HK-2 (cell line): ENCODE measurements at regions not wholly inside any gene's neighbourhood (a gene's known extent, or its start where the extent isn't known, plus 50 kb on each side); places are given as distances from the start of the nearest gene placed in this dataset.
"Not testable (repeated sequence)": the region's sequence is repeated elsewhere in the genome, so short reads cannot be mapped to it uniquely, and the experiment has no call there.

Source experiments
- DNase-seq: peaks from one replicate; pipeline ENCODE4 v3.0.0-alpha.2; 2018; ENCODE audit not compliant: unreplicated experiment

DNA sequence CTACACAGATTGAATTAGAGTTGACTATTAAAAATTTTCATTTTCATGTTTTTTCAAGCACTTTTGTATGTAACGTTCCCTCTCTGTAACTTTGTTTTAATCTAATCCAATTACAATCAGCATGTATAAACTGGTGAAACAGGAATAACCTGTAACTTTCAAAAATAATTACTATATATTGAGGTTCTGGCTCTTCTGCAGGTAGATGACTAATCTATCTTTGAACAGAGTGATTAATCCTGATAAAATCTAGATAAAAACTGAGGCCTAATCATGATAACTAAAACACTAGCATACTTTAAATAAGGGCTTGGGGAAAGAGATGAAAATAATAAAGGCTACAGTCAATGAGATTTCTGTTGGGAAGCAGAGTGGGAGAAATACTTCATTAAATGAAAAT is 101.6 kb upstream of the KCND2 start:
- DNase-seq: no peak

DNA sequence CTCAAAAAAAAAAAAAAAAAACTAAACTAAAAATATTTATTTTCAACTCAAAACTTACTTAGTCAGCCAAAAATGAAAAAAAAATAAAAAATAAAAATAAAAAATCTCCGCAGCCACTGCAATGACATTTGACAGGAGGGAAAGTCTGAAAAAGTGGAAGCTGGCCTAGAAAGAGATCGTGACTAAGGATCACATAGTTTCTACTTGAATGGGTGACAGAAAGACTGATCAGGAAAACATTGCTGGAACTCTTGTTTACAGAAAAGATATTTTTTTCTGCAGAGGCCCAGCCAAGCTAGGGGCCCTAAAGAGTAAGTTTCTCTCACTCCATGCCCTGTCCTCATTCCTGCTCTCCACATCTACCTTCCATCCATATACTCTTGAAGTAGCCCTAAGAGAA is 92.8 kb upstream of the KCND2 start:
- DNase-seq: no peak

DNA sequence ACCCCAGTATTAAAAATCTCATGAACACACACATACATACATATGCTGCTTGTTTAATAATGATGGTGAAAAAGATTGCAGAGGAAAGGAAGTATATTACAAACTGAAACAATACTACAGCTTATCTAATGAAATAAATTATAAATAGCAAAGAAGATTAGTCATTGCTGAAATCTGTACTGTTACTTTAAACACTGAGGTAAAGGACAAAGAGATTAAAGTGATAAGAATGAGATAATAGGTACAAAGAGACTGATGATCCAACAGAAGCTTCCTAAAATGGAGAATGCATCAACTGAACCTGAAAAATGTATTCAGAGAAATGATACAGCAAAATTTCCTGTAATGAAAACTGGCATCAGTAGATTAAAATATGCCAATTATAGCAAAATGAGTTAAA is 91.5 kb upstream of the KCND2 start:
- DNase-seq: no peak

DNA sequence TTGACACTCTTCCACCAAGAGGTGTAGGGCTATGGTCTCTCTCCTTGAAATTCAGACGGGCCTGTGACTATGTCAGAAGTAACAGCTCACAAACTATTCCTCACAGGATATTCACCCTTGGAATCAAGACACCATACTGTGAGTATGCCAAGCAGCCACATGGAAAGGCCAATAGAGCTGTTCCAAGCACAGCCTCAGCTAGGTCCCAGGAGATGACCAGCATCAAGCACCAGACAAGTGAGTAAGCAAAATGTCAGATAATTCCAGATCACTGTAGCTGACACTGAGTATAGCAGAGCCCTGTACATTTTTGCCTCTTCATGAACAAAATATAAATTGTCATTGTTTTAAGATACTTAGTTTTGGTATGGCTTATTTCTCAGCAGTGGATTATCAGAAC is 88.1 kb upstream of the KCND2 start:
- no peak for DNase-seq

DNA sequence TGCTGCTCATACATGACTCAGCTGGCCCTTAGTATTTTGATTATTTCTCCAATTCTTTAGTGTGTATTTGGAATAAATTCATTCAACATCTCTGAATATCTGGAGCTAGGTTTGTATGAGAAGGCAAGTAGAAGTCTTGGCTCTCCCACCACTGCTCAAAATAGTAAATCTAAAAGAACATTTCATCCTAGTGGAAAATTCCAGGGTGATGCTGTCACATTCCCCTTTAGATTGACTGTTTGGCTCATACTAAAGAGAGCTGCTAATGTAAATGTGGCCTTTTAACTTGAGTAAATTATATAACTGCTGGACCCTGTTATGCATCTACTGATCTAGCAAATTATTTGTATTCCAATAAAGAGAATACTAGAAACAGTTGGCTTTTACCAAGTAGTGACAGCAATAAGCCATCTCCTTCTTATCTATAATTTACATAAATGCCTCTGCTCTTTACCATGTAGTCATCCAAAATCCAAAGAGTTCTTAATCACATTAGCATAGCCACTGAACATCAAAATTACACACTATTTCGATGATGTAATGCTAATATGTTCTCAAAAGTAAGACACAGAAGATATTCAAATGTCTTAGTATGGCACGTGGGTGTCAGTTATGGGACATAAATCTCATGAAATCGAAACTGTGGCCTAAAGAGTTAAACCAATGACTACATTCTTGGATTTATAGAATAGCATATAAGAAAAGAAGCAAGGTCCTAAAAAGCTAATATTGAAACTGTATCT is 86.9 kb upstream of the KCND2 start:
- DNase-seq: no peak

DNA sequence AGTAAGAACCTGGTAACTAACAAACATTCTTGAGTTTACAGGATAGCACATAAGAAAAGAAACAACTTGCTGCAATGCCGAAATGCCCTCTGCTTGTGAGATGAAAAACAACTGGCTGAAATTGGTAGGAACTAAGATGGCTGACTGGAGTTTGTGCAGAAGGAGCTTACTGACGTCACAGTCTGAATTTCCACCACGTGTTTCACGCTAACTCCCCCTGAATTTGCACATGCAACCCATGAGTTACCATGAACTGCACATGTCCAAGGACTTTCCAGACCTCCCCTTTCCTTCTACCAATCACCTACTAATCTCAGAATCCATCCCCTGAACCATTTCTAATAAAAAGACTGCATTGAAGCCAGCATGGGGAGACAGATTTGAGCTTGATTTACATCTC is 86.3 kb upstream of the KCND2 start:
- DNase-seq: no peak

DNA sequence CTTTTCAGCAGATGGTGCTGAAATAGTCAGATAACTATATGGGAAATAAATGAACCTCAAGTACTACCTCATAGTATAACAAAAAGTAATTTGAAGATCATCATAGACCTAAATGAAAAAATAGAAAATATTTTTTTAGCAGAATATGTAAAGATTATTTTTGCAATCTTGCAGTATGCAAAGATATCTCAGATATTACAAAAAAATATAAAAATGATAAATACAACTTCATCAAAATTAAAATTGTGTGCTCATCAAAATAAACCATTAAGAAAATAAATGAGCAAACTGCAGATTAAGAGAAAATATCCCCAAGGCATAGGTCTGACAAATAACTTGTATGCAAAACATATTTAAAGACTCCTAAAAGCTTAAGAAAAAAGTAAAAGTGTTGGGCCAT is 83.4 kb upstream of the KCND2 start:
- DNase-seq: no peak

DNA sequence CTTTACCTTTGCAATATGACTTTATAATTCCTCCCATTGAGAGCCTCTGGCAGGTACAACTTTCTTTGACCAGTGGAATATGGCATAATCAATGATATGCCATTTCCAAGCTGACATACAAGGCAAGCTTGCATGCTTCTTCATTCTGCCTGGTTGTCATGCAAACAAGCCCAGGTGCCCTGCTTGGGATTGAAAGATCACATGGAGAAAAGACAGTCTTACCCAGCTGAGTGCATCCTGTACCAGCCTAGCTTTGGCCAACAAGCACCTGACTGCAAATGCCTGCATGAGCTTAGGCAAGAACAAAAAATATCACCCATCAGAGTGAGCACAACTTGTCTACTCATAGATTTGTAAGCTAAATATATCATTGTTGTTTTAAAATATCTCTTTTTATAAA is 82.9 kb upstream of the KCND2 start:
- DNase-seq: no peak

DNA sequence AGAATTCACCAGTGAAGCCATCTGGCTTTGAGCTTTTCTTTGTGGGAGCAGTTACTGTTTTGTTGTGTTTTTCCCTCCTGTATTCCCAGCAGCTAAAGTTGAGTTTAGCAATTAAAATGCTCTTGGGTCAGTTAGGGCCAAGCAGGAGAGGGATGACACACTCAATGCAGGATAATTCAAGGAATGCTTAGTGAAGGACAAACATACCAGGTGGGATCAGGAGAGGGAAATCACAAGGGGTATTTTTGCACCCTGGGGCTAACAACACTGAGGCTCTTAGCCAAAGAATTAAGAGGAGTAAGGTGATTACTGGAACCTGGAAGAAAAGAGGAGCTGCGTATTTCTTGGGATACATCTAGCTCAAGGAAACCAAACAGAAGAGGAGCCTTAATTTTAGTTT is 82.4 kb upstream of the KCND2 start:
- no peak for DNase-seq

DNA sequence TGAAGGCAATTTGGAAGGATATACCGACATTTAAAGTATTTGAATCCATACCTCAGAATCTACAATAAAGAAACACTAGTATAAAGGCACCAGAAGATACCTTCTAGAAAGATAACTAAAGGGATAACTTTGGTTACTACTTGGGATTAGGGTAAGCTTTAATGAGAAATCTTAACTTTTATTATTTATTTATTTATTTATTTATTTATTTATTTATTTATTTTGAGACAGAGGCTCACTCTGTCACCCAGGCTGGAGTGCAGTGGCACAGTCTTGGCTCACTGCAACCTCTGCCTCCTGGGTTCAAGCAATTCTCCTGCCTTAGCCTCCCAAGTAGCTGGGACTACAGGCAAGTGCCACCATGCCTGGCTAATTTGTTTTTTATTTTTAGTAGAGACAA is 81.6 kb upstream of the KCND2 start:
- DNase-seq: not testable (repeated sequence)

DNA sequence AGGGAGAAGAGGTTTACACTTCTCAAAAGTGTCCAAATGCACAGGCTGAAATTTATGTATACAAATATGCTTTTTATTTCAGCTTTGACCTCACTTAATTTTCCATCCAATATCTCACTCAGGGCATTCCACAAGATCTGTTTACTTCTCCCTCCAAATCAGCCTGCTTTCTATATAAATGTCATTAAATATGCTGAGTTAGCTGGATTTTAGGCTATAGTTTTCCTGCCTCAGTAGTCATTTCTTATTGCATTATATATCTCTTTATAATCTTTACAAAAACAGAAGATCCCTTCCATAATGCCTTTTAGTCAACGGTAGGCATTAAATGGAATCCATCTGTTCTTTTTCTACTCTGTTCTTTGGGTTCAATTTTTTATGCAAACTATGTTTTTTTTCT is 71.7 kb upstream of the KCND2 start:
- DNase-seq: no peak

DNA sequence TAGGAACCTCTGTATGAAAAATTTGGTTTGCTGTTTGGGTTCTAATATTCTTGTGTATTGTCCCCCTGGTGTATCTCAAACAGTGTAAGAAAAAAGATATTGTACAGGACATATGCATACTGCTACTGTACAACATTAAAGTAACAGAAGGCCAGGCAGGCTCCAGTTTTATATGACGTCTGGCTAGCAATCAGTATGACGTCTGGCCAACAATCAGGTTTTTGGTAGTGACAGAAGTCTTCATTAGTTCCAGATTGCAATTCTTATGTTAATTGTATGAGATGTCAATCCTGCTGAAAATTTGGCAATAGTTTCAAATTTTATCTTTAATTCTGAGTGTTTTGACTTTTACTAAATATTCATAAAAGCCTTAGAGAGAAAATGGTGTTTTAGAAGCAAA is 67.9 kb upstream of the KCND2 start:
- no peak for DNase-seq

DNA sequence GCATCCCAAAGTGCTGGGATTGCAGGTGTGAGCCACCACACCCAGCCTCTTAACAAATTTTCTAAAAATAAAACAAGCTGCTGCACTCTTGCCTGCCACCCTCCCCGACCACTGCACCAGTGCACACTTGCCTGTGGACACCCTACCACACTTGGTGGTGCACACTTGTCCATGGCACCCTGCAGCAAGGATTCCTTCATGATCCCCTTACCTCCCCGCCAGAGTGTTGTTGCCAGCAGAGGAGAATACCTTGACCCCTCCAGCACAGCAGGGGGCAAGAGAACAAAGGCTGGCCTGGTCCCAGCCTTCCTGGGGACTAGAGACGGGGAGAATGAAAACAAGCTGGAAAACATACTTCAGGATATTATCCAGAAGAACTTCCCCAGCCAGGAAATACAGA is 65.9 kb upstream of the KCND2 start:
- no peak for DNase-seq

DNA sequence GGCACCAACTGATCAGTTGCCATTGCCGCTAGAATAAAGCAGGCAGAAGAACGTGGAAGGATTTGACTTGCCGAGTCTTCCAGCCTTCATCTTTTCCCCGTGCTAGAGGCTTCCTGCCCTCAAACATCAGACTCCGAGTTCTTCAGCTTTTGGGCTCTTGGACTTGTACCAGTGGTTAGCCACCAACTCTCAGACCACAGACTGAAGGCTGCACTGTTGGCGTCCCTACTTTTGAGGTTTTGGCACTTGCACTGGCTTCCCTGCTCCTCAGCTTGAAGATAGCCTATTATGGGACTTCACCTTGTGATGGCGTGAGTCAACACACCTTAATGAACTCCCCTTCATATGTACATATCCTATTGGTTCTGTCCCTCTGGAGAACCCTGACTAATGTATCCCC is 57.3 kb upstream of the KCND2 start:
- DNase-seq: no peak

DNA sequence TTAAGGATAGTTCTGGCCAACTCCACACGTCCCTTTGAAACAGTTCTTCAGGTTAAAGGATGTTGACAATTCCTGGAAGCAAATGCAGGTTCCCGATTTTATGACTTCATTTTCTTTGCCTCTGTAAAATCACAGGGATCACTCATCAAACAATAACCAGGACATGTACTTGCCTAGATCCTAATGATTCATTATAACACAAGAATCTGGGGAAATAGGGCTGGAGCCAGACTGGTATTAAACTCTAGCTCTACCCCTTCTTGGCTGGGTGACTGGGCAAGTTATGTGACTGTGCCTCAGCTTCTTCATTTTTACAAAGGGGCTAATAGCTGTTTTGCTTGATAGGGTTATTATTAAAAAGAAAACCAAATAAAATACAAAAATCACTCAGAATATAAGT is 56.0 kb upstream of the KCND2 start:
- no peak for DNase-seq

DNA sequence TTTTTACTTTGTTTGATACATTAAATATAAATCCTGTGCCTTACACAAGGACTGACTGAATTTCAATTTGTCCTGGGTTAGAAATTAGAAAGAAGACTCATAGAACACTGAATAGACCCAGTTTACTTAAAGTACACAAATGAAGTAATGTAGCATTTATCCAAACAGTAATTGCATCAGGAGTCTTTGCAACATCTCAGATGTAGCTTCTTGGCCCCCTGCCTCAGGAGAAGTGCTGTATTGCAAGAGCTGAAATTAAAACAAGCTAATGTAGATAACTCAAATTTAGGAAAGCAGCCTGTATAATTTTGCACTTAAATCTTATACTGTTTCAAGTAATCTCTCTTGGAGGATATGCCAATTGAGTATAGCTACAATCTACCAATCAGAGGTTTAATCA is 54.3 kb upstream of the KCND2 start:
- DNase-seq: no peak

DNA sequence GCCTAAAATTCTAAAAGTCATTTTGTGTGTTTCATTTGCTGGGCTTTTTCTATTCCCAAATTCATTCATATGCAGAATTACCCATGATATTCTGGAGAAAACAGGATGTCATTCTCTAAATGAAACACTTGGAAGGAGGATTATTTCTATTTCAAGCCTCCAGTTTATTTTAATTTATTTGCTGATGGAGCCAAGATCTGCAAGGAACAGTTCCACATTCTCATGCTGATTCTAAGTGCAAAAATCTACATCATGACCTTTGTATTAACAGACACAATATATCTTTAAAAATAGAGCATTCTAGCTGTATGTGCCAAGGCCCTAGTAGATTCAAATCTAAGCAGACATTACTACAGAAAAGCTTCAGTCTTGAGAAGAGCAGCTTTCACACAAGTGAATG is 51.3 kb upstream of the KCND2 start:
- no peak for DNase-seq
